Coronary artery (tissue), 2 donors: ENCODE measurements at regions not wholly inside any gene's neighbourhood (a gene's known extent, or its start where the extent isn't known, plus 50 kb on each side); places are given as distances from the start of the nearest gene placed in this dataset.

Source experiments
- DNase-seq: peaks from one replicate; pipeline ENCODE4 v3.0.0-alpha.2; 2017; ENCODE audit warnings: low spot score
- H3K27ac ChIP-seq, 2 donors: fragments of 200-600 bp; sonication (generic); one replicate each; pipeline ENCODE4 v1.5.1; 2016 to 2019
- H3K4me3 ChIP-seq: fragments of 200-600 bp; sonication (generic); 2 replicates; pipeline ENCODE4 v1.5.1; 2016; ENCODE audit warnings: mild to moderate bottlenecking, moderate library complexity
- TF ChIP-seq, protein P1 (sequence below): fragments of 200-600 bp; sonication (generic); IDR thresholded peaks from one replicate; pipeline ENCODE4 v1.5.1; 2019; ENCODE audit warnings: antibody characterized with exemption

GRCh38 chr1:162983671-162984425, 85.3 kb upstream of the RGS4 start:
- Histone ChIP-seq H3K4me3 (no peak overlapping the region), H3K27ac (no peak overlapping the region)
- TF ChIP-seq, protein P1, sequence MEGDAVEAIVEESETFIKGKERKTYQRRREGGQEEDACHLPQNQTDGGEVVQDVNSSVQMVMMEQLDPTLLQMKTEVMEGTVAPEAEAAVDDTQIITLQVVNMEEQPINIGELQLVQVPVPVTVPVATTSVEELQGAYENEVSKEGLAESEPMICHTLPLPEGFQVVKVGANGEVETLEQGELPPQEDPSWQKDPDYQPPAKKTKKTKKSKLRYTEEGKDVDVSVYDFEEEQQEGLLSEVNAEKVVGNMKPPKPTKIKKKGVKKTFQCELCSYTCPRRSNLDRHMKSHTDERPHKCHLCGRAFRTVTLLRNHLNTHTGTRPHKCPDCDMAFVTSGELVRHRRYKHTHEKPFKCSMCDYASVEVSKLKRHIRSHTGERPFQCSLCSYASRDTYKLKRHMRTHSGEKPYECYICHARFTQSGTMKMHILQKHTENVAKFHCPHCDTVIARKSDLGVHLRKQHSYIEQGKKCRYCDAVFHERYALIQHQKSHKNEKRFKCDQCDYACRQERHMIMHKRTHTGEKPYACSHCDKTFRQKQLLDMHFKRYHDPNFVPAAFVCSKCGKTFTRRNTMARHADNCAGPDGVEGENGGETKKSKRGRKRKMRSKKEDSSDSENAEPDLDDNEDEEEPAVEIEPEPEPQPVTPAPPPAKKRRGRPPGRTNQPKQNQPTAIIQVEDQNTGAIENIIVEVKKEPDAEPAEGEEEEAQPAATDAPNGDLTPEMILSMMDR = no peak
- no peak for DNase-seq

DNA sequence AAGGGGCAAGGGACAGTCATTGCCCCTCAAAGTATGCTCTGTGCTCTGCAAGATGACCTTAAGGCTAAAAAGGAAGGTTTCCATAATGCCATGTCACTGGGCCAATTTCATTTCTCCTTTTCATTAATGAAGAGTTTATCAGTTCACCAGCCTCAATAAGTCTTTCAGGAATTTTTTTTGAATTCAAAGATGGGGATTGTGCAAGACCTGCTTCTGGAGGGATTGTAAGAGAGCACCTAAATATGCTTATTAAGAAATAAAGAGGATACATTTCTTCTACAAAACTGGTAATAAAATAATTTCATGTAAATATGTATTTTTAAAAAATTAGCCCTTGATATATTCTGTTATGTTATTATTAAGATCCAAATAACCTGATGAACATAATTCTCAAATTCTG, 86.8 kb upstream of the RGS4 start:
- DNase-seq = no peak
- Histone ChIP-seq H3K27ac (no peak overlapping the region), H3K4me3 (no peak overlapping the region)
- TF ChIP-seq, protein P1 = no peak

- H3K4me3 ChIP-seq = no peak overlapping the region
- DNase-seq = no peak
- H3K27ac ChIP-seq = no peak overlapping the region
- TF ChIP-seq, protein P1 = no peak
Measured at GRCh38 chr1:162977944-162978568, 91.1 kb upstream of the RGS4 start.

- DNase-seq = no peak
- H3K4me3 ChIP-seq = no peak overlapping the region
- TF ChIP-seq, protein P1 = no peak
- H3K27ac ChIP-seq = no peak overlapping the region
Measured at GRCh38 chr1:162976628-162977027, 92.5 kb upstream of the RGS4 start.

GRCh38 chr1:162974810-162975209, 94.4 kb upstream of the RGS4 start:
- TF ChIP-seq, protein P1 = no peak
- H3K4me3 ChIP-seq = no peak overlapping the region
- DNase-seq = no peak
- no peak overlapping the region for H3K27ac ChIP-seq

GRCh38 chr1:162973381-162973795, 95.8 kb upstream of the RGS4 start:
- no peak for DNase-seq
- H3K4me3 ChIP-seq = no peak overlapping the region
- no peak overlapping the region for H3K27ac ChIP-seq
- TF ChIP-seq, protein P1 = no peak

- H3K27ac ChIP-seq = no peak overlapping the region
- H3K4me3 ChIP-seq = no peak overlapping the region
- DNase-seq = no peak
- TF ChIP-seq, protein P1 = no peak
Measured at GRCh38 chr1:162972773-162973172, 96.4 kb upstream of the RGS4 start.
